ENCODE measurements at regions not wholly inside any gene's neighbourhood (a gene's known extent, or its start where the extent isn't known, plus 50 kb on each side); places are given as distances from the start of the nearest gene placed in this dataset.
"Not testable (repeated sequence)": the region's sequence is repeated elsewhere in the genome, so short reads cannot be mapped to it uniquely, and the experiment has no call there.

DNA sequence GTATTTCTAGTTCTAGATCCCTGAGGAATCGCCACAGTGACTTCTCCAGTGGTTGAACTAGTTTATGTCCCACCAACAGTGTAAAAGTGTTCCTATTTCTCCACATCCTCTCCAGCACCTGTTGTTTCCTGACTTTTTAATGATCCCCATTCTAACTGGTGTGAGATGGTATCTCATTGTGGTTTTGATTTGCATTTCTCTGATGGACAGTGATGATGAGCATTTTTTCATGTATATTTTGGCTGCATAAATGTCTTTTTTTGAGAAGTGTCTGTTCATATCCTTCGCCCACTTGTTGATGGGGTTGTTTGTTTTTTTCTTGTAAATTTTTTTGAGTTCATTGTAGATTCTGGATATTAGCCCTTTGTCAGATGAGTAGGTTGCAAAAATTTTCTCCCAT is 223.2 kb upstream of the MINDY3 start:
- TF ChIP-seq, protein P1, sequence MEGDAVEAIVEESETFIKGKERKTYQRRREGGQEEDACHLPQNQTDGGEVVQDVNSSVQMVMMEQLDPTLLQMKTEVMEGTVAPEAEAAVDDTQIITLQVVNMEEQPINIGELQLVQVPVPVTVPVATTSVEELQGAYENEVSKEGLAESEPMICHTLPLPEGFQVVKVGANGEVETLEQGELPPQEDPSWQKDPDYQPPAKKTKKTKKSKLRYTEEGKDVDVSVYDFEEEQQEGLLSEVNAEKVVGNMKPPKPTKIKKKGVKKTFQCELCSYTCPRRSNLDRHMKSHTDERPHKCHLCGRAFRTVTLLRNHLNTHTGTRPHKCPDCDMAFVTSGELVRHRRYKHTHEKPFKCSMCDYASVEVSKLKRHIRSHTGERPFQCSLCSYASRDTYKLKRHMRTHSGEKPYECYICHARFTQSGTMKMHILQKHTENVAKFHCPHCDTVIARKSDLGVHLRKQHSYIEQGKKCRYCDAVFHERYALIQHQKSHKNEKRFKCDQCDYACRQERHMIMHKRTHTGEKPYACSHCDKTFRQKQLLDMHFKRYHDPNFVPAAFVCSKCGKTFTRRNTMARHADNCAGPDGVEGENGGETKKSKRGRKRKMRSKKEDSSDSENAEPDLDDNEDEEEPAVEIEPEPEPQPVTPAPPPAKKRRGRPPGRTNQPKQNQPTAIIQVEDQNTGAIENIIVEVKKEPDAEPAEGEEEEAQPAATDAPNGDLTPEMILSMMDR (conservative IDR thresholded peaks at IDR 0.05; ENCODE audit: low read depth, low read length) = not testable (repeated sequence)
- not testable (repeated sequence) for TF ChIP-seq POLR2A (IDR thresholded peaks at IDR 0.05; ENCODE audit: low read depth, low read length); RFX5 (IDR thresholded peaks at IDR 0.05; ENCODE audit: low read depth, low read length); RAD21 (IDR thresholded peaks at IDR 0.05; ENCODE audit: low read length); MXI1 (IDR thresholded peaks at IDR 0.05; ENCODE audit: borderline replicate concordance, low read depth, low read length)

All from IMR-90 (cell line).